Endothelial cell of umbilical vein (primary cell): ENCODE measurements at regions not wholly inside any gene's neighbourhood (a gene's known extent, or its start where the extent isn't known, plus 50 kb on each side); places are given as distances from the start of the nearest gene placed in this dataset.

Experiments used
- EZH2 ChIP-seq: IDR thresholded peaks from 2 replicates; pipeline ENCODE4 v1.6.1; 2012; ENCODE audit warnings: borderline replicate concordance, low read depth, mild to moderate bottlenecking, moderate library complexity, low read length, inconsistent platforms; ENCODE audit not compliant: severe bottlenecking
- FOS ChIP-seq: IDR thresholded peaks from 2 replicates; pipeline ENCODE4 v1.6.1; 2011; ENCODE audit warnings: mild to moderate bottlenecking, low read length, moderate library complexity, borderline replicate concordance; ENCODE audit not compliant: insufficient read depth
- GATA2 ChIP-seq: IDR thresholded peaks from 2 replicates; pipeline ENCODE4 v1.7.0; 2011; ENCODE audit warnings: low read depth, mild to moderate bottlenecking, moderate library complexity, mixed read lengths, low read length; ENCODE audit not compliant: insufficient read length, insufficient read depth
- JUN ChIP-seq: IDR thresholded peaks from 2 replicates; pipeline ENCODE4 v1.6.1; 2011; ENCODE audit warnings: borderline replicate concordance, low read depth; ENCODE audit not compliant: insufficient read length, insufficient read depth
- MYC ChIP-seq: IDR thresholded peaks from one replicate; pipeline ENCODE4 v1.6.1; 2011; ENCODE audit warnings: mild to moderate bottlenecking, low read depth, low read length
- POLR2A ChIP-seq: IDR thresholded peaks from 2 replicates; pipeline ENCODE4 v1.6.1; 2012; ENCODE audit warnings: low read depth, mild to moderate bottlenecking, control low read depth, low read length
- POLR2AphosphoS5 ChIP-seq: IDR thresholded peaks from 2 replicates; pipeline ENCODE4 v1.6.1; 2012; ENCODE audit warnings: low read depth, mild to moderate bottlenecking, control low read depth, low read length, moderate library complexity; ENCODE audit not compliant: insufficient read depth
- TF ChIP-seq, protein P1 (sequence below), 2 donors: IDR thresholded peaks; 1 replicate in 1 of 2; 2 replicates in 1 of 2; pipeline ENCODE4 v1.5.1; 2011; ENCODE audit warnings: low read length in 2 of 2, mild to moderate bottlenecking in 2 of 2, moderate library complexity in 2 of 2, control low read depth in 1 of 2, inconsistent platforms in 1 of 2, low read depth in 1 of 2; ENCODE audit not compliant: insufficient read depth in 1 of 2; ENCODE audit errors: extremely low read depth in 1 of 2
- TF ChIP-seq, protein P2 (sequence below): IDR thresholded peaks from 2 replicates; pipeline ENCODE4 v1.6.1; 2011; ENCODE audit not compliant: insufficient read depth, insufficient read length

- no peak for TF ChIP-seq EZH2
- TF ChIP-seq, protein P1, sequence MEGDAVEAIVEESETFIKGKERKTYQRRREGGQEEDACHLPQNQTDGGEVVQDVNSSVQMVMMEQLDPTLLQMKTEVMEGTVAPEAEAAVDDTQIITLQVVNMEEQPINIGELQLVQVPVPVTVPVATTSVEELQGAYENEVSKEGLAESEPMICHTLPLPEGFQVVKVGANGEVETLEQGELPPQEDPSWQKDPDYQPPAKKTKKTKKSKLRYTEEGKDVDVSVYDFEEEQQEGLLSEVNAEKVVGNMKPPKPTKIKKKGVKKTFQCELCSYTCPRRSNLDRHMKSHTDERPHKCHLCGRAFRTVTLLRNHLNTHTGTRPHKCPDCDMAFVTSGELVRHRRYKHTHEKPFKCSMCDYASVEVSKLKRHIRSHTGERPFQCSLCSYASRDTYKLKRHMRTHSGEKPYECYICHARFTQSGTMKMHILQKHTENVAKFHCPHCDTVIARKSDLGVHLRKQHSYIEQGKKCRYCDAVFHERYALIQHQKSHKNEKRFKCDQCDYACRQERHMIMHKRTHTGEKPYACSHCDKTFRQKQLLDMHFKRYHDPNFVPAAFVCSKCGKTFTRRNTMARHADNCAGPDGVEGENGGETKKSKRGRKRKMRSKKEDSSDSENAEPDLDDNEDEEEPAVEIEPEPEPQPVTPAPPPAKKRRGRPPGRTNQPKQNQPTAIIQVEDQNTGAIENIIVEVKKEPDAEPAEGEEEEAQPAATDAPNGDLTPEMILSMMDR (IDR thresholded peaks at IDR 0.05; ENCODE audit: extremely low read depth in 1 of 2, insufficient read depth in 1 of 2, low read depth in 1 of 2, low read length in 2 of 2): no peak
- no peak for TF ChIP-seq POLR2A
- no peak for TF ChIP-seq JUN
- TF ChIP-seq MYC: no peak
- no peak for TF ChIP-seq POLR2AphosphoS5
- TF ChIP-seq, protein P2, sequence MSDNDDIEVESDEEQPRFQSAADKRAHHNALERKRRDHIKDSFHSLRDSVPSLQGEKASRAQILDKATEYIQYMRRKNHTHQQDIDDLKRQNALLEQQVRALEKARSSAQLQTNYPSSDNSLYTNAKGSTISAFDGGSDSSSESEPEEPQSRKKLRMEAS: no peak
- no peak for TF ChIP-seq FOS
- TF ChIP-seq GATA2: no peak
Observed at GRCh38 chr7:153886506-153887441, 165.4 kb upstream of the DPP6 start.
